Brain pericyte (primary cell): ENCODE measurements at regions not wholly inside any gene's neighbourhood (a gene's known extent, or its start where the extent isn't known, plus 50 kb on each side); places are given as distances from the start of the nearest gene placed in this dataset.
"Not testable (repeated sequence)": the region's sequence is repeated elsewhere in the genome, so short reads cannot be mapped to it uniquely, and the experiment has no call there.

Experiments
- DNase-seq: peaks from one replicate; pipeline ENCODE4 v3.0.0-alpha.2; 2012; ENCODE audit warnings: low read depth, low spot score

GRCh38 chr5:62780230-62780629 lies 201.6 kb downstream of the LRRC70 start:
- DNase-seq, result no peak

DNA sequence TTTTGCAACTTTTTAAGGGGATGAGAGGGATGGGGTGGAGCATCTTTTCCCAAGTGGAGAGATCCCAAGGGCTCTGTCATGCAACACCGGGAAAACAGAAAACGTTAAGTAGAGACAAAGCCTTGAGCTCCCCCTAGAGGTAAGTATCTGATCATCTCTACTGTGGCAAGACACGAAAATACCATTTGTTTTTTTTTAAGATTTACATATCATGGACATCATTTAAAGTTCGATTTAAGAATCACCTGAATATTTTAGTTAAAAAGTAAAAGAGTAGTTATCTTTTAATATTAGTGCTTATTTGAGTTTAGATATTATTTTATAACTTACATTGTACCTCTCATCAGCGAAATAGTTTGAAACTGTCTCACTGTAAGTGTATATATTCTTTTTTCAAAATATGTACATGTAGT lies 200.4 kb downstream of the LRRC70 start:
- no peak for DNase-seq

GRCh38 chr5:62778316-62779009 lies 199.8 kb downstream of the LRRC70 start:
- no peak for DNase-seq

- DNase-seq, result not testable (repeated sequence)
These were observed 198.5 kb downstream of the LRRC70 start for GRCh38 chr5:62777081-62777480.

GRCh38 chr5:62776592-62776991 lies 198.0 kb downstream of the LRRC70 start:
- not testable (repeated sequence) for DNase-seq

GRCh38 chr5:62773460-62773859 lies 194.8 kb downstream of the LRRC70 start:
- no peak for DNase-seq

- no peak for DNase-seq
These were observed 192.7 kb downstream of the LRRC70 start for GRCh38 chr5:62771341-62771740.

DNA sequence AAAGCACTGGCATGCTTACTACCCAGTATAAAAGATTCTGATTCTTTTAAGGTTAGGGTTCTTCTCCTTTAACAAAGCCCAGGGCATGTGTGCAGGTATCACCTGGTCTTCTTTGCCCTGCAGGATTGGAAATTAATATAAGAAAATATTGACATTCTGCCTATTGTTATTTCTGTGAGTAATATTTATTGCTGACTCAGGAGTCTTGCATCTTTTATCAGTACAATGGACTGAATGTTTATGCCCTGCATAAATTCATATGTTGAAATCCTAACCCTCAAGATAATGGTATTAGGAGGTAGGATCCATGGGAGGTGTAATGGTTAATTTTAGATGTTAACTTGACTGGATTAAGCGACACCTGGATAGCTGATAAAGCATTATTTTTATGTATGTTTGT lies 189.0 kb downstream of the LRRC70 start:
- DNase-seq, result no peak

DNA sequence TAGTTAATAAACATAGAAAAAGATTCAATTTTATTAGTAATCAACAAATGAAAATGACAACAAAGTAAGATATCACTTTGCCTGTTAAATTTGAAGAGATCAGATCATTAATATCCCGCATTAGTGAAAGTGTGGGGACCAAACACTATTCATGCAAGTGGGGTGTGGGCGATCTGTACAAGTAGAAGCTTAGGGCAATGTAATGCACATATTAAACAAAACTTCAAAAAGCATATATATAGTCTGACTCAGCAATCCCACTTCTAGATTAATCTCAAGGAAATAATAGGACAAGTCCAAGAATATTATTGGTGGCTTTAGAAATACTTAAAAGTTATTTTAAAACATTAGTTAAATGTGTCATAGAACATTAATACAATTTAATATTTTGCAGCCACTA lies 188.5 kb downstream of the LRRC70 start:
- no peak for DNase-seq

DNA sequence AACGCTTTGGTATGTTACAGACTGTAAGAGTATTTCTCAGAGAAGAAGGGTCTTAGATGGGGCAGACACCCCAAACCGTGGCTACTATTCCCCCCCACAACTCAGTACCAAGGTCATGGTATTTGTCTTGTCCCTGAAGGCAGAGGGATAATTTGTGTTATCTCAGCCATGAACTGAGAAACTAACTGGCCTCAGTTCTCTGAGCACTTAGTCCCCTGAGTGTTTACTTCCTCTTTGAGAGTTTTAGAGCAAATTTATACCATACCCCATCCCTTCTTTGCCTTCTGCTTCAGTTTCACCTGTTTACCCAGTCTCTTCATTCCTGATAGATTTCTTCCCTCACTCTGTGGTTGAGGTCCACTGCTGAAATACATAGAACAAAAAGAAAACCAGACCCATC lies 183.9 kb downstream of the LRRC70 start:
- DNase-seq, result no peak

GRCh38 chr5:62757686-62758085 lies 179.1 kb downstream of the LRRC70 start:
- not testable (repeated sequence) for DNase-seq

DNA sequence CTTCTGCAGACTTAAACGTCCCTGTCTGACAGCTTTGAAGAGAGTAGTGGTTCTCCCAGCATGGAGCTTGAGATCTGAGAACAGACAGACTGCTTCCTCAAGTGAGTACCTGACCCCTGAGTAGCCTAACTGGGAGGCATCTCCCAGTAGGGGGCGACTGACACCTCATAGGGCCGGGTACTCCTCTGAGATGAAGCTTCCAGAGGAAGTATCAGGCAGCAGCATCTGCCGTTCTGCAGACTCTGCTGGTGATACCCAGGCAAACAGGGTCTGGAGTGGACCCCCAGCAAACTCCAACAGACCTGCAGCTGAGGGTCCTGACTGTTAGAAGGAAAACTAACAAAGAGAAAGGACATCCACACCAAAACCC lies 174.4 kb downstream of the LRRC70 start:
- DNase-seq, result not testable (repeated sequence)

- not testable (repeated sequence) for DNase-seq
These were observed 173.7 kb downstream of the LRRC70 start for GRCh38 chr5:62752056-62752997.

DNA sequence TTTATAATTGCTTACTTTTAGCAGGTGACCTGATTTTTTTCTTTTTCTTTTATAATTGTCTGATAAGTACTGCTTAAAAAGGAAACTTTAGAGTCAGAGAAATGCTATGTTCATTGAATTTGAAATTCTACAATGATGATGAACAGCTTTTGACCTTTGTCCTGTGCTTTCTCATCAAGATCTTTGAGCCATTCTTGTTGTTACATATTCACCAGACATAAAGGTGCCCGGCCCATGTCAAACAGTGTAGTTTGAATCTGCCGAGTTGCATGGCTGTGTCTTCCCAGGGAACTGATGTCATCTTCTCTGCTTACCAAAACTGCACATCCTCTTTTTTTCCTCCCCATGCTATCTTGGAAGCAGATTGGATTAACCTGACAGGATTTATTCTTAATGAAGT lies 163.6 kb downstream of the LRRC70 start:
- no peak for DNase-seq

DNA sequence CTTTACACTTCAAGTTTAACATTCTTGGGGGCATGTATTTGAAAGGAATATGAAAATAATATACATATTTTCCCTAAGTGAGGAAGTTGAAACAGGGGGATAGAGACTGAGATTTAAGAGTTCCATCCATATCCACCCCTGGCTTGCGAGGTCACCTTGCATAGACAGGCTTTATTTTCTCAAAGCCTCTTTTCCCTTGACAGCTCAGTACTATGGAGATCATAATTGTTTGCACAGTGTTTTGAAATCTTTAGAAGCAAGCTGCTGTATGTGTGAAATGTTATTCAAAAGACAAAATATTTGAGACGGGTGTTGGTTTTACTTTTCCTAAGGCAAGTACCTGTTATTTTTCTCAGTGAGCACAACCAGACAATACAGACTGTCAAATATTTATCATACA lies 163.1 kb downstream of the LRRC70 start:
- no peak for DNase-seq

DNA sequence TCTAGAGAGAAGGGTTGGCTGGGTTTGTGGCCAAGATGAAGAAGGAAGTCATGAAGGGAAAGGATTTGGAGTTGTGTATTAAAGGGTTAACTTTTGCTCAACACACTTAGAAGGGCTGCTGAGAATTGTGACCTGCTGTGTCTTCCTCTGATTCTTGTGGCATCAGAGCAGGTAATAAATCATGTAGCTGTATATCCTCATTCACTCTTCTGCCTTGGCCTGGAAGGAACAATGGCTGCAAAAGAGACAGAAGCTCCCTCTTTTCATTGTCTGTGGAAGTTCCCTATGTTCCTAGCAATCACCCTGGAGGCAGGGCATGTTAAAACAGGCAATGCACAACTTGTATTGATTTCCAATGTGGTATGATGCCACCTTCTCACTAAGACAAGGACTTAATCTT lies 159.1 kb downstream of the LRRC70 start:
- no peak for DNase-seq

DNA sequence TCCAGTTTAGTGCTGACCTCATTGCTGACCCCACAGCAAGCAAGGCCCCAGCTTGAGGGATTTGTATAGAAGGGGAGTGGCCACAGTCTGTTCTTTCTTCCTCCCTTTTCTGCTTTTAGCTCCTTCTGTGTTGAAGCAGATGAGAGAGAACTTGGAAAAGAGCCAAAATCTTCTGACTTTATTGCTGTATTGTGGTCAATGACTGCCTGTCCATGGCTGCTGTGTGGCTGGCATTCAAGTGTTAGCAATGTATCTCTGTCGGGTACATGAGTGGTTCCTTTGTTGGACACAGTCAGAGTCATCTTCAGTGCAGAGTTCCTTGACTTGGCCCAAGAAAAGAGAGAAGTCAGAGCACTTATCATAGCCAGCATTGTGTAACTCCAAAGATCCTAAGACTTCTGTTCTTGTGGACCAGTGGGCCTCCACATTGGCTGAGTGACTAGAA lies 154.1 kb downstream of the LRRC70 start:
- no peak for DNase-seq

DNA sequence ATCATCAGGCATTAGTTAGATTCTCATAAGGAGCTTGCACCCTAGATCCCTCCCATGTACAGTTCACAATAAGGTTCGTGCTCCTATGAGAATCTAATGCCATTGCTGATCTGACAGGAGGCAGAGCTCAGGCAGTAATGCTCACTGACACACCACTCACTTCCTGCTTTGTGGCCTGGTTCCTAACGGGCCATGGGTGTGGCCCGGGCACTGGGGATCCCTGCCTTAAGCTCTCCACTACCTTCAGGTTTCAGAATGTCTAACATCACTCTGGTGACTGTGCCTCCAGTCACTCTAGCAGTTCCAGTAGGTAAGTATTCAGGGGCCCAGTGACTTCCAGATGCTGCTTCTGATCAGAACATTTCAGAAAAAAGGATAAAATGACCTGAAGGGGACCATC lies 152.4 kb downstream of the LRRC70 start:
- DNase-seq, result no peak

DNA sequence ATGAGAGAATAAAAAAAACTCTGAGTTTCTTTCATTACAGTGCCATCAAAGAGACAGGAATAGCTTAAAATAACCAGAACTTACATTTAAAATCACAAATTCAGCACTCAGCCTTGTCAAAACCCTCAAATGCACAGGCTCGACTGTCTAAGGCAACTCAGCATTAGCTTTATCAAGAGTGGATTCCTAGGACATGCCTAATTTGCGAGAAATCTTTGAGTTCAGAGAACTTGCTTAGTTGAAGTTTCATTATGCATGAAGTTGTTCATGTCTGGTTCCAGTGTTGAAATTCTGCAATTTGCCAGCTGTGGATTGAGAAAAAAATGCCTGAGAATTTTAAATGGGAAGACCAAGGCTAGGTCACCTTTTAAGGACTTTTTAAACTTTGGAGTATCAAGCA lies 151.1 kb downstream of the LRRC70 start:
- DNase-seq, result no peak

DNA sequence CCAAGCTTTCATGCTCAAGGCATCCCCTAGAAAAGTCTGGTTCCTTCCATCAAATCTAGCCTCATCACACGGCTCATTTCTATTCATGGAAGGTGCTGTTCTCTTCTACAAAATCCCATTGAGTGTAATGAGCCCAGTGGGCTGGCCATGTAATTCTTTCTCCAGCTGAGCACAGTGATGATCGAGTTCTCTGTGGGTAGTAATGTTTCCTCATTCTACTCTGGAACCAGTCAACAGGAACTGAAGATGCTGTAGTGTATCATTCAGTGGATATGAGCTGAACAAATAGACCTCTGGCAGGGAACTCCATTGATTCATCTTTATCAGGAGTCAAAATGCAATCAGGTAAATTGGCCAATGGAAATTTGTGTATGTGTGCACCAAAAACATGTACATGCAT lies 149.2 kb downstream of the LRRC70 start:
- no peak for DNase-seq

GRCh38 chr5:62727184-62727583 lies 148.6 kb downstream of the LRRC70 start:
- no peak for DNase-seq

GRCh38 chr5:62722360-62722759 lies 143.7 kb downstream of the LRRC70 start:
- no peak for DNase-seq

DNA sequence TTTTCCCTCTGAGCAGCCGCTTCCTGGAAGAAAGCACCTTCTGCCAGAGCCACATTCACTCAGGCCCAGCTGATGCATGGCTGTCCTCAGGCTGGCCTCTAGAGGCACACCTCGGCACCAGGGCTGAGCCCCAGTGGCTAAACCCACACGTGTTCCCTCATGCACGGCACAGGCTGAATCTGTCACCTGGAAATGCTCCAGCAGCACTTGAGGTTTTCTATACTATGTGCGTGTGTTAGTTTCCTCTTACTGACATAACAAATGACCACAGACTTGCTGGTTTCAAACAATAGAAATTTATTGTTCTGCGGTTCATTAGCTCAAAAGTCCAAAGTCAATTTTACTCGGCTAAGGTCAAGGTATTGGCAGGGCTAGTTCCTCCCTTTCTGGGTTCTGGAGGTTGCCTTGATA lies 141.4 kb downstream of the LRRC70 start:
- DNase-seq, result no peak
